Activated CD8-positive, alpha-beta T cell treated with anti-CD3 and anti-CD28 coated beads for 36 hours (primary cell): ENCODE measurements at regions not wholly inside any gene's neighbourhood (a gene's known extent, or its start where the extent isn't known, plus 50 kb on each side); places are given as distances from the start of the nearest gene placed in this dataset.

Experiments
- ATAC-seq: fragments of 200-7000 bp; cut with Tn5 transposase; one replicate; pipeline ENCODE4 v1.10.0; 2021; ENCODE audit warnings: mild to moderate bottlenecking, moderate library complexity
- CTCF ChIA-PET: fragments of 350-600 bp; sonication (Branson Sonifier 250); formaldehyde crosslinking; loops from one replicate; lab custom pipeline; 2021; ENCODE audit warnings: antibody characterized with exemption; lab: Charles Lee
- POLR2A ChIA-PET: fragments of 350-600 bp; sonication (Branson Sonifier 250); formaldehyde crosslinking; loops from one replicate; lab custom pipeline; 2021; ENCODE audit warnings: antibody characterized with exemption; lab: Charles Lee
- DNase-seq: peaks from one replicate; pipeline ENCODE4 v3.0.0-alpha.2; 2020
- H3K27ac Mint-ChIP-seq: one replicate; pipeline ENCODE4 v1.8.0; 2021; ENCODE audit warnings: mild to moderate bottlenecking, mixed read lengths
- H3K27me3 Mint-ChIP-seq: one replicate; pipeline ENCODE4 v1.8.0; 2021; ENCODE audit warnings: mixed read lengths
- H3K36me3 Mint-ChIP-seq: one replicate; pipeline ENCODE4 v1.8.0; 2021; ENCODE audit warnings: low read depth, mixed read lengths
- H3K4me1 Mint-ChIP-seq: one replicate; pipeline ENCODE4 v1.8.0; 2021; ENCODE audit warnings: low read depth, mixed read lengths
- H3K4me3 Mint-ChIP-seq: one replicate; pipeline ENCODE4 v1.8.0; 2021; ENCODE audit warnings: mild to moderate bottlenecking, moderate library complexity, mixed read lengths
- H3K9me3 Mint-ChIP-seq: one replicate; pipeline ENCODE4 v1.8.0; 2021; ENCODE audit warnings: mixed read lengths
- CTCF ChIP-seq: fragments of 200-600 bp; IDR thresholded peaks from one replicate; pipeline ENCODE4 v1.8.0; 2022; ENCODE audit warnings: antibody characterized with exemption, mild to moderate bottlenecking
- intact Hi-C: fragments of 100-400 bp; cut with micrococcal nuclease; formaldehyde crosslinking; loops from one replicate; pipeline ENCODE4 v1.10.0; 2022

GRCh38 chr11:113538451-113539412 is 63.5 kb upstream of the DRD2 start:
- Mint-ChIP-seq H3K4me3 (no peak overlapping the region), H3K27ac (no peak overlapping the region), H3K4me1 (no peaks in the 10 kb centered on the region), H3K36me3 (no peaks in the 10 kb centered on the region), H3K27me3 (peaks cover 15% of the 10 kb centered on the region), H3K9me3 (no peaks in the 10 kb centered on the region)
- ChIA-PET CTCF (no interaction called here), POLR2A (no interaction called here)
- no peak for TF ChIP-seq CTCF
- DNase-seq (no peak), ATAC-seq (no peak)
- intact Hi-C loops, result no loop called here

- no peak for DNase-seq
- no peak overlapping the region for H3K4me3 Mint-ChIP-seq
- no peak for TF ChIP-seq CTCF
- peaks cover 27% of the 10 kb centered on the region for H3K27me3 Mint-ChIP-seq
- no peaks in the 10 kb centered on the region for H3K36me3 Mint-ChIP-seq
- no peak overlapping the region for H3K27ac Mint-ChIP-seq
- no peak for ATAC-seq
- CTCF ChIA-PET, result interaction anchor here (1.7 kb wide), 1 partner anchor 228 kb away, joined by 5 read pairs; no protein-coding TSS in a partner anchor
- intact Hi-C loops, result no loop called here
- H3K4me1 Mint-ChIP-seq, result no peaks in the 10 kb centered on the region
- POLR2A ChIA-PET, result interaction anchor here (0.7 kb wide), 1 partner anchor 74 kb away, joined by 3 read pairs; no protein-coding TSS in a partner anchor
- H3K9me3 Mint-ChIP-seq, result no peaks in the 10 kb centered on the region
Measured at GRCh38 chr11:113534625-113535024, 59.4 kb upstream of the DRD2 start.

DNA sequence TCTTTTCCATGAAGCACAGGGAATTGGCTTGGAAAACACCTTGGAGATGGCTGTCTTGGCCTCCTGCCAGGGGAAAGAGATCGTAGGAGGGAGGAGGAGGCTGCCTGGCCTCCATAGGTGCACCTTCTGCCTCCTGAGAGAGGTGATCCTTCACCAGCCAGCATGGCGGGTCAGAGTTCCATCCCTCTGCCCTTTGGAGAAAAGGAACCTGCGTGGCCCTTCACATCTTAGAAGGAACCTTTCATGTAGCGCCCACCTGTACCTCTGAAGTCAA is 58.2 kb upstream of the DRD2 start:
- H3K27ac Mint-ChIP-seq, result no peak overlapping the region
- H3K36me3 Mint-ChIP-seq, result no peaks in the 10 kb centered on the region
- no peaks in the 10 kb centered on the region for H3K9me3 Mint-ChIP-seq
- TF ChIP-seq CTCF, result no peak
- DNase-seq (no peak), ATAC-seq (no peak)
- ChIA-PET POLR2A (no interaction called here), CTCF (interaction anchor here (0.6 to 1.9 kb wide), 9 partner anchors 14 to 686 kb away, joined by 3 to 7 read pairs (median 4); no protein-coding TSS in a partner anchor)
- intact Hi-C loops, result loop anchor here (2.0 kb wide), 1 partner anchor 229 kb away; no protein-coding TSS in a partner anchor
- peaks cover 27% of the 10 kb centered on the region for H3K27me3 Mint-ChIP-seq
- H3K4me1 Mint-ChIP-seq, result no peaks in the 10 kb centered on the region
- no peak overlapping the region for H3K4me3 Mint-ChIP-seq

- no peaks in the 10 kb centered on the region for H3K4me1 Mint-ChIP-seq
- peak; percentile 80 for TF ChIP-seq CTCF
- H3K4me3 Mint-ChIP-seq, result no peak overlapping the region
- ChIA-PET POLR2A (no interaction called here), CTCF (interaction anchor here (0.6 to 1.9 kb wide), 11 partner anchors 14 to 687 kb away, joined by 3 to 7 read pairs (median 4); no protein-coding TSS in a partner anchor)
- ATAC-seq, result peak; percentile 39
- H3K36me3 Mint-ChIP-seq, result no peaks in the 10 kb centered on the region
- peak; percentile 71 for DNase-seq
- peaks cover 27% of the 10 kb centered on the region for H3K27me3 Mint-ChIP-seq
- no peaks in the 10 kb centered on the region for H3K9me3 Mint-ChIP-seq
- H3K27ac Mint-ChIP-seq, result no peak overlapping the region
- intact Hi-C loops, result loop anchor here (2.0 kb wide), 1 partner anchor 228 kb away; no protein-coding TSS in a partner anchor
Measured at GRCh38 chr11:113532697-113533424, 57.7 kb upstream of the DRD2 start.
